ENCODE measurements at regions not wholly inside any gene's neighbourhood (a gene's known extent, or its start where the extent isn't known, plus 50 kb on each side); places are given as distances from the start of the nearest gene placed in this dataset.

GRCh38 chr12:90111791-90112580, 403.3 kb upstream of the ATP2B1 start:
- TF ChIP-seq CTCF (IDR thresholded peaks at IDR 0.05; ENCODE audit: control insufficient read depth, extremely low read depth, insufficient read depth): no peak
- no peak overlapping the region for H3K4me3 ChIP-seq (ENCODE audit: low read depth, low read length)
- DNase-seq (ENCODE audit: low read depth): no peak

GRCh38 chr12:90106568-90106967, 397.9 kb upstream of the ATP2B1 start:
- H3K4me3 ChIP-seq (ENCODE audit: low read depth, low read length): no peak overlapping the region
- no peak for TF ChIP-seq CTCF (IDR thresholded peaks at IDR 0.05; ENCODE audit: control insufficient read depth, extremely low read depth, insufficient read depth)
- no peak for DNase-seq (ENCODE audit: low read depth)

GRCh38 chr12:90102957-90103652, 394.5 kb upstream of the ATP2B1 start:
- no peak overlapping the region for H3K4me3 ChIP-seq (ENCODE audit: low read depth, low read length)
- peak; percentile 61 for TF ChIP-seq CTCF (IDR thresholded peaks at IDR 0.05; ENCODE audit: control insufficient read depth, extremely low read depth, insufficient read depth)
- peak; percentile 32 for DNase-seq (ENCODE audit: low read depth)

GRCh38 chr12:90100579-90100978, 391.9 kb upstream of the ATP2B1 start:
- no peak for DNase-seq (ENCODE audit: low read depth)
- H3K4me3 ChIP-seq (ENCODE audit: low read depth, low read length): no peak overlapping the region
- TF ChIP-seq CTCF (IDR thresholded peaks at IDR 0.05; ENCODE audit: control insufficient read depth, extremely low read depth, insufficient read depth): no peak

GRCh38 chr12:90099288-90099687, 390.6 kb upstream of the ATP2B1 start:
- no peak for DNase-seq (ENCODE audit: low read depth)
- TF ChIP-seq CTCF (IDR thresholded peaks at IDR 0.05; ENCODE audit: control insufficient read depth, extremely low read depth, insufficient read depth): no peak
- H3K4me3 ChIP-seq (ENCODE audit: low read depth, low read length): no peak overlapping the region

GRCh38 chr12:90098132-90098779, 389.6 kb upstream of the ATP2B1 start:
- no peak overlapping the region for H3K4me3 ChIP-seq (ENCODE audit: low read depth, low read length)
- TF ChIP-seq CTCF (IDR thresholded peaks at IDR 0.05; ENCODE audit: control insufficient read depth, extremely low read depth, insufficient read depth): no peak
- DNase-seq (ENCODE audit: low read depth): no peak

Measured in LNCaP clone FGC (cell line).